ENCODE measurements at regions not wholly inside any gene's neighbourhood (a gene's known extent, or its start where the extent isn't known, plus 50 kb on each side); places are given as distances from the start of the nearest gene placed in this dataset.

DNA sequence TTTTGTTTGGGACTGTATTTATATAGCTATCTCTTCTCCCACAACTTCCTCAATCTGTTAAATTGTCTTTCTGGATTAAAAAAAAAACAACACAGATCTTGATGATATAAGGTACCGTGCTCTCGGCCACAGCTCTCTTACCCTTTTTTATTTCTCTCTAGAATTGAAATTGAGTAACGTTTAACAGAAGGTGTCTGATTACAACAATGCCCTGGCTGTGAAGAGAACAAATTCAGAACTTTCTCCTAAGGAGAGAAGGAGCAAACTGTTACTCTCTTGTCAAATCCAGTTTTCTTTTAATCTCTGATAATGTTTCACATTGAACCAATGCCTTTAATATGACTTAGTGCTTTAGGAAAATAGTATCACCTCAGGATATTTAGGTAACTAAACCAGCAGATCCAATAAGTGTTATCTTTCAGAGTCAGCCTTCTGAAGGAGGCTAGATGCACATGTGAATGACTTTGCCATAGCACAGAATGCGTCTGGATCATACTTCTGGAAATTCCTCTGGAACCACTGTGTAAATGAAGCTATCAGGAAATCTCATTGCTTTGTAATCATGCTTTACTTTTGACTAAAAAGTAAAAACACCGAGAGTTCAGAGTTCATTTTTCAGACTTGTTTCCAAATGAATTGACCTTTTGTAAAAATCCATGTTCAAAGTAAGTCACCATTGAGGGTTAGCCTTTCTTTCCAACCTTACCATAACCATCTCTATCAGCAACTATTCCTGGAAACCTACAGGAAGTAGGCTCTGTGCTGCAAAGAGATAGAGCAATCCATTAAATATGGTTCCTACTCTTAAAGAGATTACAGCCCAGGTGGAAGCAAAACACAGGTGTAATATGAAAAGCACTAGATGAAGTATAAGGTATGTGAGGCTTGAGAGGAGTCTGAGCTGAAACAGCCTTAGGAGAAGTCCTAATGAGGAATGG is 147.0 kb upstream of the OSR1 start:
- intact Hi-C loops (cut with DNase I): no loop called here
- H3K36me3 ChIP-seq: no peaks in the 10 kb centered on the region
- H3K4me3 ChIP-seq: no peak overlapping the region
- no peaks in the 10 kb centered on the region for H3K27me3 ChIP-seq
- 22% methylated on average over 5 of the region's 5 CpGs for WGBS (ENCODE audit: insufficient coverage, low coverage, low lambda C conversion rate, missing lambda C conversion rate)
- peak overlapping the region; percentile 23 to 58 (median 34) for H3K27ac ChIP-seq
- no peaks in the 10 kb centered on the region for H3K9me3 ChIP-seq
- TF ChIP-seq, protein P1, sequence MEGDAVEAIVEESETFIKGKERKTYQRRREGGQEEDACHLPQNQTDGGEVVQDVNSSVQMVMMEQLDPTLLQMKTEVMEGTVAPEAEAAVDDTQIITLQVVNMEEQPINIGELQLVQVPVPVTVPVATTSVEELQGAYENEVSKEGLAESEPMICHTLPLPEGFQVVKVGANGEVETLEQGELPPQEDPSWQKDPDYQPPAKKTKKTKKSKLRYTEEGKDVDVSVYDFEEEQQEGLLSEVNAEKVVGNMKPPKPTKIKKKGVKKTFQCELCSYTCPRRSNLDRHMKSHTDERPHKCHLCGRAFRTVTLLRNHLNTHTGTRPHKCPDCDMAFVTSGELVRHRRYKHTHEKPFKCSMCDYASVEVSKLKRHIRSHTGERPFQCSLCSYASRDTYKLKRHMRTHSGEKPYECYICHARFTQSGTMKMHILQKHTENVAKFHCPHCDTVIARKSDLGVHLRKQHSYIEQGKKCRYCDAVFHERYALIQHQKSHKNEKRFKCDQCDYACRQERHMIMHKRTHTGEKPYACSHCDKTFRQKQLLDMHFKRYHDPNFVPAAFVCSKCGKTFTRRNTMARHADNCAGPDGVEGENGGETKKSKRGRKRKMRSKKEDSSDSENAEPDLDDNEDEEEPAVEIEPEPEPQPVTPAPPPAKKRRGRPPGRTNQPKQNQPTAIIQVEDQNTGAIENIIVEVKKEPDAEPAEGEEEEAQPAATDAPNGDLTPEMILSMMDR (IDR thresholded peaks at IDR 0.05): no peak
- TF ChIP-seq POLR2A (IDR thresholded peaks at IDR 0.05): no peak
- peaks cover 0 to 25% (median 4%) of the 10 kb centered on the region in 4 donors for H3K4me1 ChIP-seq
- DNase-seq (no peak), ATAC-seq (peak; percentile 50 to 75 (median 68))

DNA sequence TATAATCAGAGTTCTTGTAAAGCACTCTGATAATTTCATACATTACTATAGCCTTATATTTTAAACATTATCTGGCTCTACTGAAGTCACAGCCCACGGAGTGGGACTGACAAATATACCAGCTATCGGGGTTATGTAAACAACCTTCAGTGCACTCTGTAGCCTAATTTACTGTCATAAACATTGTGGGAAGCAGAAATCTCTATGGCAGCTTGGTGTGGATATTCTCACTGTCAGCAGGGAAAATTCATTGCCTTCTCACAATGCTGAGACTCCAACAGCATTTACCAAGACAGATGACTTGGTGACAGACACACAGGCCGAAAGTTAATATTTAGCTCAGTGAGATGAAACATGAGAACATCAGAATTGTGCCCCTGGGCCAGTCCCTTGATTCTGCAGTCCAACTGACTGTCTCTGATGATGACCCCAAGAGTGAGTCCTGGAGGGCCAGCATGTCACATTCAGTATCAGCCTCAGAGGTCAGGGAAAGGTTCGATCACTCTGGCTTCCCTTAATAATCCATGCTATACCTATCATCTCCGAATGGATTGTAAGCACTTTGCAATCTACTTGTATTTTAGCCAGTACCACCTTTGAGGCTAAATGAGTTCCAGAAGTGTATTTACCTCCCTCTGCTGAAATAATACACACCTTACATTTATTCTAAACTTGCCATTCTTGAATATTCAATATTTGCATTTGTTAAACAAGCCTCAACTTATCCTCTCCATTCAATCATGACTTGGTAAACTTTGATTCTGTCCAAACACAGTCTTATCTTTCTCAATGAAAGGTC is 146.2 kb upstream of the OSR1 start:
- DNase-seq: peak; percentile 19 to 53 (median 49)
- Histone ChIP-seq H3K4me1 (peaks cover 0 to 25% (median 4%) of the 10 kb centered on the region in 4 donors), H3K36me3 (no peaks in the 10 kb centered on the region), H3K4me3 (no peak overlapping the region), H3K9me3 (no peaks in the 10 kb centered on the region), H3K27ac (peak overlapping the region; percentile 23 to 58 (median 34)), H3K27me3 (no peaks in the 10 kb centered on the region)
- intact Hi-C loops (cut with DNase I): no loop called here
- ATAC-seq: peak; percentile 81 to 90 (median 82)
- 21% methylated on average over 4 of the region's 5 CpGs for WGBS (ENCODE audit: insufficient coverage, low coverage, low lambda C conversion rate, missing lambda C conversion rate)
- TF ChIP-seq, protein P1 (IDR thresholded peaks at IDR 0.05): no peak
- TF ChIP-seq POLR2A (IDR thresholded peaks at IDR 0.05): no peak

DNA sequence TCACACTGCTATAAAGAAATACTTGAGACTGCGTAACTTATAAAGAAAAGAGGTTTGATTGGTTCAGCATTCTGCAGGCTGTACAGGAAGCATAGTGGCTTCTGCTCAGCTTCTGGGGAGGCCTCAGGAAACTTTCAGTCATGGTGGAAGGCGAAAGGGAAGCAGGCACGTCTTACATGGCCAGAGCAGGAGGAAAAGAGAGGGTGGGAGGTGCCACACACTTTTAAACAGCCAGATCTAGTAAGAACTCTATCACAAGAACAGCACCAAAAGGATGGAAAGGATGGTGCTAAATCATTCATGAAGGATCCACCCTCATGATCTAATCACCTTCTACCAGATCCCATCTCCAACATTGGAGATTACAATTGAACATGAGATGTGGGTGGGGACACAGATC is 145.5 kb upstream of the OSR1 start:
- H3K27me3 ChIP-seq: no peaks in the 10 kb centered on the region
- H3K36me3 ChIP-seq: no peaks in the 10 kb centered on the region
- H3K4me1 ChIP-seq: peaks cover 0 to 25% (median 4%) of the 10 kb centered on the region in 4 donors
- H3K4me3 ChIP-seq: no peak overlapping the region
- H3K9me3 ChIP-seq: no peaks in the 10 kb centered on the region
- DNase-seq (no peak), ATAC-seq (no peak)
- intact Hi-C loops (cut with DNase I): no loop called here
- peak overlapping the region; percentile 2 to 58 (median 34) for H3K27ac ChIP-seq
- TF ChIP-seq POLR2A (IDR thresholded peaks at IDR 0.05): no peak
- TF ChIP-seq, protein P1 (IDR thresholded peaks at IDR 0.05): no peak
- 100% methylated on average over 2 of the region's 3 CpGs for WGBS (ENCODE audit: insufficient coverage, low coverage, low lambda C conversion rate, missing lambda C conversion rate)

DNA sequence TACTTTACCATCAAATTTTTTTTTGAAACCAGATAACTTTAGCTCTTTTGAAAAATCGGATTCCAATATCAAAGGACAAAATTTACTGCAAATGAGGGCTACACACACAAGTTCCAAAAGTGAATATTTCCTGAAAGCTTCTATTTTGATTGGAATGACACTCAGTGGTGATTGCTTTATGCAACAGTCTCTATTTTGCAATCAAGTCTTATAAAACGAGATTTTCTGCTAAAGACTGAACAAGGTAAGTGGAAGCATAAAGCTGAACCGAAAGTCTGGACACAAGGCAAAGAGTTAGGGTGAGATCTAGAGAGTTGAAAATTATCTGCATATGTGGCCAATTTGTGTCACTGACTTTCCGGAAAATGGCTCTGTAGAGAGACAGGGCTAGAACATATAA is 145.0 kb upstream of the OSR1 start:
- no peak for TF ChIP-seq POLR2A (IDR thresholded peaks at IDR 0.05)
- TF ChIP-seq, protein P1 (IDR thresholded peaks at IDR 0.05): no peak

More for the DNA sequence above, 145.0 kb upstream of the OSR1 start:
- intact Hi-C loops (cut with DNase I): no loop called here
- no peaks in the 10 kb centered on the region for H3K36me3 ChIP-seq
- 51% methylated on average over 4 of the region's 4 CpGs for WGBS (ENCODE audit: insufficient coverage, low coverage, low lambda C conversion rate, missing lambda C conversion rate)
- H3K27ac ChIP-seq: peak overlapping the region; percentile 2 to 58 (median 7)
- H3K4me3 ChIP-seq: no peak overlapping the region
- peaks cover 0 to 25% (median 4%) of the 10 kb centered on the region in 4 donors for H3K4me1 ChIP-seq
- DNase-seq (no peak), ATAC-seq (peak in 3 of 4 donors; percentile 39 to 58 (median 56))
- H3K9me3 ChIP-seq: no peaks in the 10 kb centered on the region
- no peaks in the 10 kb centered on the region for H3K27me3 ChIP-seq

Measured in right lobe of liver (tissue), 6 donors.